ENCODE measurements at regions not wholly inside any gene's neighbourhood (a gene's known extent, or its start where the extent isn't known, plus 50 kb on each side); places are given as distances from the start of the nearest gene placed in this dataset.

DNA sequence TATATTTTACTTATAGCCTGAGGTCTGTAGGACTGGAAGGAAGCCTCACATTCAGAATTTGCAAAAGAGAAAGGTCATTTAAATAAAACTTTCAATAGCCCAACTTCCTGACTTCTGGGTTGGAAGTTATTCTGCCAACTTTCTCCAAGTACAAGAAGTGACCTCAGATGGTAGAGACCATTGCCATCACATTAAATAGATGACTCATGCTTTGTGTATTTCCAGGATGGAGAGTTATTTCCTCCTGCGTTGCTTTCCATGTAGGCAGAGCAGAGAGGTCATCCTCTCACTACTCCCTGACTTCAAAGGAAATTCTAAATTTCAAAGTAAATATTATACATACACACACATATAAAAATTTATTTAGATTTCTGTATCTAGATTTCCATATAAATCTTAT lies 73.0 kb upstream of the NR3C2 start:
- Histone ChIP-seq H3K27ac (ENCODE audit: low read depth, low read length) (no peak overlapping the region), H3K4me2 (ENCODE audit: insufficient read depth, low read length) (no peak overlapping the region), H4K20me1 (ENCODE audit: insufficient read depth, low read length) (no peaks in the 10 kb centered on the region), H3K27me3 (ENCODE audit: insufficient read depth, low read length) (no peaks in the 10 kb centered on the region), H3K36me3 (ENCODE audit: insufficient read depth, low read length) (no peaks in the 10 kb centered on the region), H3K4me1 (ENCODE audit: insufficient read depth, low read length) (no peaks in the 10 kb centered on the region), H3K79me2 (ENCODE audit: insufficient read depth, low read length) (no peaks in the 10 kb centered on the region), H3K9me3 (ENCODE audit: low read depth, low read length) (no peaks in the 10 kb centered on the region), H3K4me3 (ENCODE audit: insufficient read depth, low read length) (no peak overlapping the region), H2AFZ (ENCODE audit: low read length) (no peak overlapping the region)
- no peak for DNase-seq (ENCODE audit: insufficient read length, low spot score, missing footprints)
- TF ChIP-seq, protein P1, sequence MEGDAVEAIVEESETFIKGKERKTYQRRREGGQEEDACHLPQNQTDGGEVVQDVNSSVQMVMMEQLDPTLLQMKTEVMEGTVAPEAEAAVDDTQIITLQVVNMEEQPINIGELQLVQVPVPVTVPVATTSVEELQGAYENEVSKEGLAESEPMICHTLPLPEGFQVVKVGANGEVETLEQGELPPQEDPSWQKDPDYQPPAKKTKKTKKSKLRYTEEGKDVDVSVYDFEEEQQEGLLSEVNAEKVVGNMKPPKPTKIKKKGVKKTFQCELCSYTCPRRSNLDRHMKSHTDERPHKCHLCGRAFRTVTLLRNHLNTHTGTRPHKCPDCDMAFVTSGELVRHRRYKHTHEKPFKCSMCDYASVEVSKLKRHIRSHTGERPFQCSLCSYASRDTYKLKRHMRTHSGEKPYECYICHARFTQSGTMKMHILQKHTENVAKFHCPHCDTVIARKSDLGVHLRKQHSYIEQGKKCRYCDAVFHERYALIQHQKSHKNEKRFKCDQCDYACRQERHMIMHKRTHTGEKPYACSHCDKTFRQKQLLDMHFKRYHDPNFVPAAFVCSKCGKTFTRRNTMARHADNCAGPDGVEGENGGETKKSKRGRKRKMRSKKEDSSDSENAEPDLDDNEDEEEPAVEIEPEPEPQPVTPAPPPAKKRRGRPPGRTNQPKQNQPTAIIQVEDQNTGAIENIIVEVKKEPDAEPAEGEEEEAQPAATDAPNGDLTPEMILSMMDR (IDR thresholded peaks at IDR 0.05; ENCODE audit: extremely low read depth, low read depth, low read length), result no peak

DNA sequence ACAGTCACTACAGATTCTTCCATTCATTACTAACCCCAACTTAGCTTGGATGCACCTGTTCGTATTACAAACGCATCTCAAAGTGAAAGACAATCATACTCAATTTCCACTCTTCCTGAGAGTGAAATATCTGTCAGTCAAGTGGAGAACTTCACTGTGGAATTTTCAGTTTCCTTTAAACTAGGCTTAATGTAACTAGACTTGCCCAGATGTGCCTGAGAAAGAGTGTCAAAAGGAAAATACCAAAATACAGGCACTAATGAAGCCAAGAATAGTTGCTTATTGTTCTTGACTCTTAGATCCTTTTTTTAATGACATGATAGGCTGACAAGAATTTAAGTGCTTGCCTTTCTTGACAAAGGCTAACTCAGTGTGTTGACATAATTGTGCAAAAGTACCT lies 72.4 kb upstream of the NR3C2 start:
- Histone ChIP-seq H3K79me2 (ENCODE audit: insufficient read depth, low read length) (no peaks in the 10 kb centered on the region), H3K4me1 (ENCODE audit: insufficient read depth, low read length) (no peaks in the 10 kb centered on the region), H3K4me2 (ENCODE audit: insufficient read depth, low read length) (no peak overlapping the region), H3K27ac (ENCODE audit: low read depth, low read length) (no peak overlapping the region), H3K4me3 (ENCODE audit: insufficient read depth, low read length) (no peak overlapping the region), H3K9me3 (ENCODE audit: low read depth, low read length) (no peaks in the 10 kb centered on the region), H3K36me3 (ENCODE audit: insufficient read depth, low read length) (no peaks in the 10 kb centered on the region), H4K20me1 (ENCODE audit: insufficient read depth, low read length) (no peaks in the 10 kb centered on the region), H2AFZ (ENCODE audit: low read length) (no peak overlapping the region), H3K27me3 (ENCODE audit: insufficient read depth, low read length) (no peaks in the 10 kb centered on the region)
- no peak for DNase-seq (ENCODE audit: insufficient read length, low spot score, missing footprints)
- TF ChIP-seq, protein P1 (IDR thresholded peaks at IDR 0.05; ENCODE audit: extremely low read depth, low read depth, low read length), result no peak

DNA sequence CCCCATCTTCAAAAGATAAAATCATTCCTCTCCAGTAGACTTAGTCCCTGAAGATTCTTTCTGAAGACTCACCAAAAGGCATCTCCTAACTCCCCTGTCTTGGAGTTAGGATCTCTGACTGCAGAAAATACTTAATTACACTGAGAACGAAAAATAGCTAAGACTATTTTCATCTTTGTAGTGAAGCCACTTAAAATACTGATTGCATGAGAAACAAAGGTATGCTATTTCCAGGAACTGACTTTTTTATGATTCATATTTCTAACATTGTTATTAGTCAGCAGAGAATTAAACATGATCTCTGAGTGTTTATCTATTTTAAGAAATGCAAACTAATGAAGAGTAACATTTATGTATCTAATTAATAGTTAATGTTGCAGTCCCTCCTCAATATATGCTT lies 71.8 kb upstream of the NR3C2 start:
- Histone ChIP-seq H3K4me1 (ENCODE audit: insufficient read depth, low read length) (no peaks in the 10 kb centered on the region), H3K36me3 (ENCODE audit: insufficient read depth, low read length) (no peaks in the 10 kb centered on the region), H3K27me3 (ENCODE audit: insufficient read depth, low read length) (no peaks in the 10 kb centered on the region), H3K4me2 (ENCODE audit: insufficient read depth, low read length) (no peak overlapping the region), H2AFZ (ENCODE audit: low read length) (no peak overlapping the region), H3K4me3 (ENCODE audit: insufficient read depth, low read length) (no peak overlapping the region), H4K20me1 (ENCODE audit: insufficient read depth, low read length) (no peaks in the 10 kb centered on the region), H3K27ac (ENCODE audit: low read depth, low read length) (no peak overlapping the region), H3K9me3 (ENCODE audit: low read depth, low read length) (no peaks in the 10 kb centered on the region), H3K79me2 (ENCODE audit: insufficient read depth, low read length) (no peaks in the 10 kb centered on the region)
- TF ChIP-seq, protein P1 (IDR thresholded peaks at IDR 0.05; ENCODE audit: extremely low read depth, low read depth, low read length), result no peak
- DNase-seq (ENCODE audit: insufficient read length, low spot score, missing footprints), result no peak

DNA sequence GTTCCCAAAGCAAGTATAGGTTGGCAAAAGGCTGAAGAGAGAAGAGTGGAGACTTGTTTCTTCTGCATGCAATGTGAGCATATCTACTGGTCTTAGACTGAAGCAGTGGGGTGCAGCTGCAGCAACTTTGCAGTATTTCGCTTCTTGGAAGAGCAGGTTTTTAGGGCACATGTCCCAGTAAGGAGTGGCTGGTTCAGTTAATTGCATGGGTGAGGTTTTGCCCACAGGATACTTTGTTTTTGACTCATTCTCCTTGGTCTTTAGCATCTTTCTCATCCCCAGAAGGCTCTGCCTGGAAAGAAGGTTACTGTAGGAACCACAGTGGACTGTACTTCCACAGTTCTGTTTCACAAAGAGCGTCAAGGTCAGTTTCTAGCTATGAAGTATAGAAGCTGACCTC lies 68.0 kb upstream of the NR3C2 start:
- Histone ChIP-seq H3K9me3 (ENCODE audit: low read depth, low read length) (no peaks in the 10 kb centered on the region), H3K27me3 (ENCODE audit: insufficient read depth, low read length) (no peaks in the 10 kb centered on the region), H3K4me1 (ENCODE audit: insufficient read depth, low read length) (no peaks in the 10 kb centered on the region), H3K79me2 (ENCODE audit: insufficient read depth, low read length) (no peaks in the 10 kb centered on the region), H3K27ac (ENCODE audit: low read depth, low read length) (no peak overlapping the region), H3K4me3 (ENCODE audit: insufficient read depth, low read length) (no peak overlapping the region), H4K20me1 (ENCODE audit: insufficient read depth, low read length) (no peaks in the 10 kb centered on the region), H3K4me2 (ENCODE audit: insufficient read depth, low read length) (no peak overlapping the region), H2AFZ (ENCODE audit: low read length) (no peak overlapping the region), H3K36me3 (ENCODE audit: insufficient read depth, low read length) (no peaks in the 10 kb centered on the region)
- DNase-seq (ENCODE audit: insufficient read length, low spot score, missing footprints), result no peak
- TF ChIP-seq, protein P1 (IDR thresholded peaks at IDR 0.05; ENCODE audit: extremely low read depth, low read depth, low read length), result no peak
